BLaER1 (cell line): ENCODE measurements at regions not wholly inside any gene's neighbourhood (a gene's known extent, or its start where the extent isn't known, plus 50 kb on each side); places are given as distances from the start of the nearest gene placed in this dataset.
"Not testable (repeated sequence)": the region's sequence is repeated elsewhere in the genome, so short reads cannot be mapped to it uniquely, and the experiment has no call there.

Experiments used
- H3K27ac ChIP-seq: shearing (Covaris generic); formaldehyde crosslinking; 2 replicates; pipeline ENCODE4 v1.8.1; 2022
- H3K27me3 ChIP-seq: shearing (Covaris generic); formaldehyde crosslinking; 2 replicates; pipeline ENCODE4 v1.8.1; 2022
- H3K36me3 ChIP-seq: shearing (Covaris generic); formaldehyde crosslinking; 2 replicates; pipeline ENCODE4 v1.8.1; 2022
- H3K4me1 ChIP-seq: shearing (Covaris generic); formaldehyde crosslinking; 2 replicates; pipeline ENCODE4 v1.8.1; 2022
- H3K4me2 ChIP-seq: shearing (Covaris generic); formaldehyde crosslinking; 2 replicates; pipeline ENCODE4 v1.8.1; 2022
- H3K4me3 ChIP-seq: shearing (Covaris generic); formaldehyde crosslinking; 2 replicates; pipeline ENCODE4 v1.8.1; 2022
- H3K9ac ChIP-seq: shearing (Covaris generic); formaldehyde crosslinking; 2 replicates; pipeline ENCODE4 v1.8.1; 2022
- H3K9me3 ChIP-seq: shearing (Covaris generic); formaldehyde crosslinking; 2 replicates; pipeline ENCODE4 v1.8.1; 2022
- H4K20me1 ChIP-seq: shearing (Covaris generic); formaldehyde crosslinking; 2 replicates; pipeline ENCODE4 v1.8.1; 2022
- Cebpa-rat ChIP-seq: shearing (Covaris generic); IDR thresholded peaks from 2 replicates; pipeline ENCODE4 v1.8.1; 2022

DNA sequence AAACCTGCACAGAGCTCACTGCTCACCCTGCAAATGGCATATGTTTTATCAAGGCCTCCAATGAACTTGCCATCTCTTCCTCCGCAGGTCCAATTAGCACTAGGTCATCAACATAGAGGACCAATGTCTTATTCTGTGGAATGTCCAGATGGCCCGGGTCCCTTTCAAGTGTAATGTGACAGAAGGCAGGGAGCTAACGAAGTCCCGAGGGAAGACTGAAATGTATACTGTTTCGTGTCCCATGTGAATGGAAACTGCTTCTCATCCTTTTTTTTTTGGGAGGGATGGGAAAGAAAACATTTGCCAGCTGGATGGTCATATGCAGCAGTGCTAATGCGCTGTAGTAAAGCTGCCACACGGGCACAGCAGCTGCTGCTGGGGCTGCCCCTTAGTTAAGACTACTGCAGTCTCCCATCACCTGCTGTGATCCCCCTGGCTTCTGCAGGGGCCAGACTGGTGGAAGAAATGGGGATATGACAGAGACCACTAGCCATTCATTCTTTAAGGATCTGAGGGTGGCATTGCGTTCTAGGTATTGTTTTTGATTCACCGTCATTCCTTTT is 61.7 kb upstream of the CCNY start:
- Histone ChIP-seq H3K9ac (no peak overlapping the region), H3K27ac (no peak overlapping the region), H3K9me3 (peaks cover 40% of the 10 kb centered on the region), H3K4me2 (no peak overlapping the region), H4K20me1 (no peaks in the 10 kb centered on the region), H3K4me3 (no peak overlapping the region), H3K36me3 (no peaks in the 10 kb centered on the region), H3K4me1 (peaks cover 26% of the 10 kb centered on the region), H3K27me3 (no peaks in the 10 kb centered on the region)
- no peak for TF ChIP-seq Cebpa-rat

DNA sequence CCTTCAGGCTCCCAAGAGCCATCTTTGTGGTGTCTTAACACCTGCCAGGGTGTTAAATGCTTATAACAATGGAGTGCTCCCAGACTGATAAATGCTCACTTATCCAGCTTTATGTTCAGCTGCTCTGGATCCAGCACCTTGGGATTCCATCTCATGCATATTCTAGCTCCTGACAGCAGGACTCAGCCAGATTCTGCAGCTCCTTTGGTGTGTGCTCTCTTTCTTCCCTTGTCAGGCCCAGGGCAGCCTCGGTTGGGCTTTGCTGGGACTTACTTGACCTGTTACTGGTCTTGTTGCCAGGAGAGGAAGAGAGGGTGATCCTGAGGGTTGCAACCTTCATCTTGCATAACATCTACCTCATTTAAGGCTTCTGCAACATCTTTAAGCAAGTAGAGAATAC is 59.4 kb upstream of the CCNY start:
- Histone ChIP-seq H3K9ac (no peak overlapping the region), H3K4me1 (peaks cover 3% of the 10 kb centered on the region), H3K4me2 (no peak overlapping the region), H3K36me3 (no peaks in the 10 kb centered on the region), H3K27ac (no peak overlapping the region), H3K9me3 (peaks cover 52% of the 10 kb centered on the region), H3K27me3 (no peaks in the 10 kb centered on the region), H3K4me3 (no peak overlapping the region), H4K20me1 (no peaks in the 10 kb centered on the region)
- no peak for TF ChIP-seq Cebpa-rat

DNA sequence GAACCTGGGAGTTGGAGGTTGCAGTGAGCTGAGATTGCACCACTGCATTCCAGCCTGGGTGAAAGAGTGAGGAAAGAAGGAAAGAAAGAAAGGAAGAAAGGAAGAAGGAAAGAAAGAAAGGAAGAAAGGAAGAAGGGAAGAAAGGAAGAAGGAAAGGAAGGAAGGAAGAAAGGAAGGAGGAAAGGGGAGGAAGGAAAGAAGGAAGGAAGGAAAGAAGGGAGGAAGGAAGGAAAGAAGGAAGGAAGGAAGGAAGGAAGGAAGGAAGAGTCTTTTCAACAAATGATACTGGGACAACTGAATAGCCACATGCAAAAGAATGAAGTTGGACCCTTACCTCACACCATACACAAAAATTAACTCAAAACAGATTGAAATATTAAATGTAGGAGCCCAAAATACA is 56.1 kb upstream of the CCNY start:
- not testable (repeated sequence) for H4K20me1 ChIP-seq, H3K4me3 ChIP-seq, H3K27ac ChIP-seq

More for the DNA sequence above, 56.1 kb upstream of the CCNY start:
- not testable (repeated sequence) for H3K27me3 ChIP-seq, H3K9ac ChIP-seq, H3K36me3 ChIP-seq, H3K4me2 ChIP-seq
- H3K9me3 ChIP-seq: peaks cover 29% of the 10 kb centered on the region
- peaks cover 25% of the 10 kb centered on the region for H3K4me1 ChIP-seq
